ENCODE measurements at regions not wholly inside any gene's neighbourhood (a gene's known extent, or its start where the extent isn't known, plus 50 kb on each side); places are given as distances from the start of the nearest gene placed in this dataset.

GRCh38 chr10:33813415-33813814, 478.9 kb upstream of the NRP1 start:
- no peak for DNase-seq (ENCODE audit: low read depth)

GRCh38 chr10:33812586-33812985, 478.1 kb upstream of the NRP1 start:
- DNase-seq (ENCODE audit: low read depth) = no peak

GRCh38 chr10:33810986-33811385, 476.5 kb upstream of the NRP1 start:
- no peak for DNase-seq (ENCODE audit: low read depth)

GRCh38 chr10:33809732-33810131, 475.3 kb upstream of the NRP1 start:
- DNase-seq (ENCODE audit: low read depth) = no peak

GRCh38 chr10:33808475-33808874, 474.0 kb upstream of the NRP1 start:
- no peak for DNase-seq (ENCODE audit: low read depth)

- no peak for DNase-seq (ENCODE audit: low read depth)
These were observed 473.3 kb upstream of the NRP1 start for GRCh38 chr10:33807531-33808359.

GRCh38 chr10:33805831-33806230, 471.4 kb upstream of the NRP1 start:
- no peak for DNase-seq (ENCODE audit: low read depth)

- no peak for DNase-seq (ENCODE audit: low read depth)
These were observed 470.1 kb upstream of the NRP1 start for GRCh38 chr10:33804584-33804983.

- no peak for DNase-seq (ENCODE audit: low read depth)
These were observed 468.8 kb upstream of the NRP1 start for GRCh38 chr10:33803248-33803647.

GRCh38 chr10:33802566-33802965, 468.1 kb upstream of the NRP1 start:
- DNase-seq (ENCODE audit: low read depth) = no peak

- no peak for DNase-seq (ENCODE audit: low read depth)
These were observed 467.2 kb upstream of the NRP1 start for GRCh38 chr10:33801705-33802104.

GRCh38 chr10:33800986-33801385, 466.5 kb upstream of the NRP1 start:
- no peak for DNase-seq (ENCODE audit: low read depth)

GRCh38 chr10:33800545-33800944, 466.1 kb upstream of the NRP1 start:
- no peak for DNase-seq (ENCODE audit: low read depth)

- no peak for DNase-seq (ENCODE audit: low read depth)
These were observed 465.5 kb upstream of the NRP1 start for GRCh38 chr10:33799944-33800323.

GRCh38 chr10:33799281-33799943, 464.9 kb upstream of the NRP1 start:
- DNase-seq (ENCODE audit: low read depth) = no peak

- DNase-seq (ENCODE audit: low read depth) = no peak
These were observed 464.3 kb upstream of the NRP1 start for GRCh38 chr10:33798754-33799153.

- DNase-seq (ENCODE audit: low read depth) = no peak
These were observed 462.2 kb upstream of the NRP1 start for GRCh38 chr10:33796680-33797079.

- DNase-seq (ENCODE audit: low read depth) = no peak
These were observed 461.1 kb upstream of the NRP1 start for GRCh38 chr10:33795529-33795928.

- no peak for DNase-seq (ENCODE audit: low read depth)
These were observed 460.0 kb upstream of the NRP1 start for GRCh38 chr10:33794460-33794859.

GRCh38 chr10:33793793-33794192, 459.3 kb upstream of the NRP1 start:
- DNase-seq (ENCODE audit: low read depth) = no peak

- DNase-seq (ENCODE audit: low read depth) = no peak
These were observed 456.8 kb upstream of the NRP1 start for GRCh38 chr10:33791272-33791660.

GRCh38 chr10:33790521-33791271, 456.2 kb upstream of the NRP1 start:
- no peak for DNase-seq (ENCODE audit: low read depth)

- DNase-seq (ENCODE audit: low read depth) = no peak
These were observed 449.1 kb upstream of the NRP1 start for GRCh38 chr10:33783557-33783956.

All from activated T-cell treated with anti-CD3 and anti-CD28 coated beads for 48 hours (primary cell).